ENCODE measurements at regions not wholly inside any gene's neighbourhood (a gene's known extent, or its start where the extent isn't known, plus 50 kb on each side); places are given as distances from the start of the nearest gene placed in this dataset.

GRCh38 chr9:100670719-100671118 lies 92.8 kb downstream of the CAVIN4 start:
- Histone ChIP-seq H3K9me3 (ENCODE audit: control insufficient read depth, insufficient read depth, low read depth, low read length) (no peaks in the 10 kb centered on the region), H3K4me1 (ENCODE audit: control insufficient read depth, insufficient read depth, low read length) (no peaks in the 10 kb centered on the region), H3K27ac (ENCODE audit: low read length) (no peak overlapping the region), H3K27me3 (ENCODE audit: control insufficient read depth, insufficient read depth, low read length) (no peaks in the 10 kb centered on the region), H3K36me3 (ENCODE audit: control insufficient read depth, insufficient read depth, low read length) (no peaks in the 10 kb centered on the region), H3K4me3 (ENCODE audit: low read depth in 2 of 2, low read length in 2 of 2) (no peak overlapping the region)
- TF ChIP-seq, protein P1, sequence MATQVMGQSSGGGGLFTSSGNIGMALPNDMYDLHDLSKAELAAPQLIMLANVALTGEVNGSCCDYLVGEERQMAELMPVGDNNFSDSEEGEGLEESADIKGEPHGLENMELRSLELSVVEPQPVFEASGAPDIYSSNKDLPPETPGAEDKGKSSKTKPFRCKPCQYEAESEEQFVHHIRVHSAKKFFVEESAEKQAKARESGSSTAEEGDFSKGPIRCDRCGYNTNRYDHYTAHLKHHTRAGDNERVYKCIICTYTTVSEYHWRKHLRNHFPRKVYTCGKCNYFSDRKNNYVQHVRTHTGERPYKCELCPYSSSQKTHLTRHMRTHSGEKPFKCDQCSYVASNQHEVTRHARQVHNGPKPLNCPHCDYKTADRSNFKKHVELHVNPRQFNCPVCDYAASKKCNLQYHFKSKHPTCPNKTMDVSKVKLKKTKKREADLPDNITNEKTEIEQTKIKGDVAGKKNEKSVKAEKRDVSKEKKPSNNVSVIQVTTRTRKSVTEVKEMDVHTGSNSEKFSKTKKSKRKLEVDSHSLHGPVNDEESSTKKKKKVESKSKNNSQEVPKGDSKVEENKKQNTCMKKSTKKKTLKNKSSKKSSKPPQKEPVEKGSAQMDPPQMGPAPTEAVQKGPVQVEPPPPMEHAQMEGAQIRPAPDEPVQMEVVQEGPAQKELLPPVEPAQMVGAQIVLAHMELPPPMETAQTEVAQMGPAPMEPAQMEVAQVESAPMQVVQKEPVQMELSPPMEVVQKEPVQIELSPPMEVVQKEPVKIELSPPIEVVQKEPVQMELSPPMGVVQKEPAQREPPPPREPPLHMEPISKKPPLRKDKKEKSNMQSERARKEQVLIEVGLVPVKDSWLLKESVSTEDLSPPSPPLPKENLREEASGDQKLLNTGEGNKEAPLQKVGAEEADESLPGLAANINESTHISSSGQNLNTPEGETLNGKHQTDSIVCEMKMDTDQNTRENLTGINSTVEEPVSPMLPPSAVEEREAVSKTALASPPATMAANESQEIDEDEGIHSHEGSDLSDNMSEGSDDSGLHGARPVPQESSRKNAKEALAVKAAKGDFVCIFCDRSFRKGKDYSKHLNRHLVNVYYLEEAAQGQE (IDR thresholded peaks at IDR 0.05; ENCODE audit: insufficient read depth in 1 of 2, low read depth in 2 of 2, low read length in 1 of 2), result no peak
- TF ChIP-seq, protein P2, sequence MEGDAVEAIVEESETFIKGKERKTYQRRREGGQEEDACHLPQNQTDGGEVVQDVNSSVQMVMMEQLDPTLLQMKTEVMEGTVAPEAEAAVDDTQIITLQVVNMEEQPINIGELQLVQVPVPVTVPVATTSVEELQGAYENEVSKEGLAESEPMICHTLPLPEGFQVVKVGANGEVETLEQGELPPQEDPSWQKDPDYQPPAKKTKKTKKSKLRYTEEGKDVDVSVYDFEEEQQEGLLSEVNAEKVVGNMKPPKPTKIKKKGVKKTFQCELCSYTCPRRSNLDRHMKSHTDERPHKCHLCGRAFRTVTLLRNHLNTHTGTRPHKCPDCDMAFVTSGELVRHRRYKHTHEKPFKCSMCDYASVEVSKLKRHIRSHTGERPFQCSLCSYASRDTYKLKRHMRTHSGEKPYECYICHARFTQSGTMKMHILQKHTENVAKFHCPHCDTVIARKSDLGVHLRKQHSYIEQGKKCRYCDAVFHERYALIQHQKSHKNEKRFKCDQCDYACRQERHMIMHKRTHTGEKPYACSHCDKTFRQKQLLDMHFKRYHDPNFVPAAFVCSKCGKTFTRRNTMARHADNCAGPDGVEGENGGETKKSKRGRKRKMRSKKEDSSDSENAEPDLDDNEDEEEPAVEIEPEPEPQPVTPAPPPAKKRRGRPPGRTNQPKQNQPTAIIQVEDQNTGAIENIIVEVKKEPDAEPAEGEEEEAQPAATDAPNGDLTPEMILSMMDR (IDR thresholded peaks at IDR 0.05), result no peak
- TF ChIP-seq TCF7L2 (IDR thresholded peaks at IDR 0.05; ENCODE audit: low read depth, low read length) (no peak), SIN3A (IDR thresholded peaks at IDR 0.05; ENCODE audit: borderline replicate concordance, insufficient read depth, low read depth, low read length) (no peak), POLR2AphosphoS5 (IDR thresholded peaks at IDR 0.05; ENCODE audit: low read depth, low read length) (no peak)
- in situ Hi-C loops (cut with HindIII; ENCODE audit: low pct_unique_long_range_greater_than_20kb, low sequenced_read_pairs), result no loop called here
- no TSS peak for BruUV-seq (replicated peaks)
- ATAC-seq (no peak), DNase-seq (ENCODE audit: low read depth, low spot score) (no peak)
- POLR2A ChIA-PET, result no interaction called here
- intact Hi-C loops (cut with micrococcal nuclease; ENCODE audit: unreplicated experiment), result no loop called here
- CTCF ChIA-PET, result no interaction called here

DNA sequence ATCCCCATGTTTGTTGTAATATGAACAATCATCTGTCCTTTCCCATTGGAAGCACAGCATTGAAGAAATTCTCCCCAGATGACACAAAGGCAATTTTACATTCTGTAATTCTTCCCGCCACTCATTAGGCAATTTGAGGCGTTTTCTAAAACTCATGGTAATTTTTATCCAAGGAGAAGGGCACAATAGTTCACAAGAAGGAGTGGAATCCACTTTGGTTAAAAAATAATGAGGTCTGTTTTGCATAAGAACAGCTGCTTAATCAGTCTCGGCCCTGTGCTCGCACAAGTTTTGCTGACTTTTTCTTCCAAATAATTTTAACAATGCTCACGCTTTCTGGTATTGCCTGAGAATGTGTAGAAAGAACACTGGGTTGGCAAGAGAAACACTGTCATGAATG lies 94.0 kb downstream of the CAVIN4 start:
- ChIA-PET POLR2A (no interaction called here), CTCF (no interaction called here)
- no TSS peak for BruUV-seq (replicated peaks)
- Histone ChIP-seq H3K9me3 (ENCODE audit: control insufficient read depth, insufficient read depth, low read depth, low read length) (no peaks in the 10 kb centered on the region), H3K36me3 (ENCODE audit: control insufficient read depth, insufficient read depth, low read length) (no peaks in the 10 kb centered on the region), H3K4me3 (ENCODE audit: low read depth in 2 of 2, low read length in 2 of 2) (no peak overlapping the region), H3K27me3 (ENCODE audit: control insufficient read depth, insufficient read depth, low read length) (no peaks in the 10 kb centered on the region), H3K27ac (ENCODE audit: low read length) (no peak overlapping the region), H3K4me1 (ENCODE audit: control insufficient read depth, insufficient read depth, low read length) (no peaks in the 10 kb centered on the region)
- ATAC-seq, result no peak
- intact Hi-C loops (cut with micrococcal nuclease; ENCODE audit: unreplicated experiment), result no loop called here
- no peak for DNase-seq (ENCODE audit: low read depth, low spot score)
- TF ChIP-seq, protein P1 (IDR thresholded peaks at IDR 0.05; ENCODE audit: insufficient read depth in 1 of 2, low read depth in 2 of 2, low read length in 1 of 2), result no peak
- TF ChIP-seq POLR2AphosphoS5 (IDR thresholded peaks at IDR 0.05; ENCODE audit: low read depth, low read length), result no peak
- TF ChIP-seq, protein P2 (IDR thresholded peaks at IDR 0.05), result no peak
- no peak for TF ChIP-seq TCF7L2 (IDR thresholded peaks at IDR 0.05; ENCODE audit: low read depth, low read length)
- TF ChIP-seq SIN3A (IDR thresholded peaks at IDR 0.05; ENCODE audit: borderline replicate concordance, insufficient read depth, low read depth, low read length), result no peak
- in situ Hi-C loops (cut with HindIII; ENCODE audit: low pct_unique_long_range_greater_than_20kb, low sequenced_read_pairs), result no loop called here

Data from Panc1 (cell line).